GM12891 (cell line): ENCODE measurements at regions not wholly inside any gene's neighbourhood (a gene's known extent, or its start where the extent isn't known, plus 50 kb on each side); places are given as distances from the start of the nearest gene placed in this dataset.
"Not testable (repeated sequence)": the region's sequence is repeated elsewhere in the genome, so short reads cannot be mapped to it uniquely, and the experiment has no call there.

Experiments
- DNase-seq: peaks from one replicate; pipeline ENCODE4 v3.0.0; 2011; ENCODE audit warnings: low spot score; ENCODE audit not compliant: insufficient read length
- FAIRE-seq: peaks from 2 replicates; lab custom pipeline; 2011; peaks lifted over from hg19 to GRCh38; lab: Jason Lieb, UNC
- PAX5 ChIP-seq: IDR thresholded peaks from 2 replicates; pipeline ENCODE4 v1.6.1; 2011; ENCODE audit warnings: low read length, moderate library complexity, mild to moderate bottlenecking; ENCODE audit not compliant: insufficient read depth, severe bottlenecking
- POLR2A ChIP-seq: IDR thresholded peaks from 2 replicates; pipeline ENCODE4 v1.6.1; 2011; ENCODE audit warnings: low read depth, low read length, control low read depth
- POLR2AphosphoS5 ChIP-seq: IDR thresholded peaks from 2 replicates; pipeline ENCODE4 v1.6.1; 2011; ENCODE audit warnings: low read depth, low read length, control low read depth
- POU2F2 ChIP-seq: IDR thresholded peaks from 2 replicates; pipeline ENCODE4 v1.6.1; 2011; ENCODE audit warnings: low read depth, mild to moderate bottlenecking, control low read depth, low read length, moderate library complexity
- SPI1 ChIP-seq: IDR thresholded peaks from 2 replicates; pipeline ENCODE4 v1.6.1; 2011; ENCODE audit warnings: low read depth, low read length, control low read depth
- TAF1 ChIP-seq: IDR thresholded peaks from 2 replicates; pipeline ENCODE4 v1.6.1; 2011; ENCODE audit warnings: low read depth, low read length, control low read depth

DNA sequence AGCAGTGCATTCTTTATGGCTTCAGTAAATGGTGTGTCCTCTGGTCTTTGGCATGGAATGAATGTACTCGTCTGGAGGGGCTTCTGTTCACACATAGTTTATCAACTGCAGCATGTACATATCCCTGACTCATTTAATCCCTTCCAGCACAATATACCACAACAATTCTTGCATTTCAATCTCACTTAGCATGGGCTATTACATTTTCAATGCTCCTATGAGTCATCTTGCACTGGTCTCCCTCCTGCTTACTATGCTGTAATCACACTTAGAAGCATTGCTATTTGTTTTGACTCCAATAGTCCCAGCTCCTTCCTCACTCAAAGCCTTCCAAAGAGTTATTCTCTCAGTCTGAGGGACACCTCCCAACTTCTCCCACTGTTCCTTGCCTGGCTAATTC is 180.9 kb upstream of the NUDT10 start:
- TF ChIP-seq POLR2A (no peak), SPI1 (no peak), TAF1 (no peak), POU2F2 (no peak)
- FAIRE-seq (no peak), DNase-seq (no peak)

DNA sequence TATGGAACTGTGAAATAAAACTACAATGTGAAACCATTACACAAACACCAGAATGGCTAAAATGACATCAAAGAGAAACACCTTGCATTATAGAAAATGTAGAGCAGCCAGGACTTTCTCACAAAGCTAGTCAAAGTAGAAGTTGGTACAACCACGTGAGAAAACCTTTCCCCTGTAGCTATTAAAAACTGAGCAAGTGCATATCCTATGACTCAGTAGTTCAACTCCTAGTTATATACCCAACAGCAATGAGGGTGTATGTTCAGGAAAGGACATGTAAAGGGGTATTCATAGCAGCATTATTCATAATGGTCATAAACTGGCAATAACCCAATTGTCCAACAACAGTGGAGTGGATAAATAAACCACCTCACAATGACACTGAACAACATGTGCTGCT is 177.5 kb upstream of the NUDT10 start:
- FAIRE-seq (no peak), DNase-seq (no peak)
- TF ChIP-seq POLR2AphosphoS5 (no peak), TAF1 (no peak), POU2F2 (no peak), POLR2A (no peak), PAX5 (no peak), SPI1 (no peak)

DNA sequence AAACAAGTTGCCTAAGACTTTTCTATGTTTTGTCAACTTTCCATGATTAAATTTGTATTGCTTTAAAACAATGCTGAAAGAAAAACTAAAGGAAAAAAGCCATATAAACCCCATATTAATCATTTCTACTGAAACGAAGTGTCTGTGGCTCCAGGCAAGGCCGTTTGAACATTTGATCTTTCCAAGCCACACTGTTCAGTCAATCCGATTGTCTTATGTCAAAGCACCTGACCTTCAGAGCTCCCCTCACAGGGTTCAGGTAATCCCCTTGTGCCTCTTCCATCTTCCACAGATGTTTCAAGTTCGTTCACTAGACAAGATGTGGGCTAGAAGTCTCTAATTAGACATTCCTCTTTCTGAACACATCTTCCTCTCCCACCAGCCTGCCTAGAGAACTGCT is 177.1 kb upstream of the NUDT10 start:
- DNase-seq (no peak), FAIRE-seq (no peak)
- TF ChIP-seq SPI1, result no peak
- TF ChIP-seq POLR2A, result no peak
- TF ChIP-seq PAX5, result no peak
- TF ChIP-seq POLR2AphosphoS5, result no peak
- no peak for TF ChIP-seq POU2F2
- no peak for TF ChIP-seq TAF1

DNA sequence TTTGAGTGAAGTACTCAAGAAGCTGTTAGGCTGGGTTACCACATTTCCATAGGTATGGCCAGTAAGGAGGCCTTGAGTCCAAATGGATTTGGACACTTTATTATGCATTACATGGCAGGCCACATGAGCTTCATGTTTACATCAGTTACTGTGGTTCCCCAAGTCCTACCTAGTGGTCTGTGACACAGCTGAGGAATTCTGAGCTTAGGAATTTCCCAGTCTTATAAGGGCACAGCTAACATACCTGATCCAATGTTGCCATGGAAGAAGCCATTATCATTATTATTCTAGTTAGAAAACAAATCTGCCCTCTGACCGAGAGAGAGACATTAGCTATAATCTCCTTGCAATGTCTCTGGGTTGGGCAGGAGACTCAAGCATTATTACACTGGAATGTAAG is 174.4 kb upstream of the NUDT10 start:
- DNase-seq, result no peak
- no peak for TF ChIP-seq POU2F2
- TF ChIP-seq POLR2AphosphoS5, result no peak
- no peak for TF ChIP-seq SPI1
- TF ChIP-seq POLR2A, result no peak
- TF ChIP-seq TAF1, result no peak
- no peak for TF ChIP-seq PAX5
- no peak for FAIRE-seq

DNA sequence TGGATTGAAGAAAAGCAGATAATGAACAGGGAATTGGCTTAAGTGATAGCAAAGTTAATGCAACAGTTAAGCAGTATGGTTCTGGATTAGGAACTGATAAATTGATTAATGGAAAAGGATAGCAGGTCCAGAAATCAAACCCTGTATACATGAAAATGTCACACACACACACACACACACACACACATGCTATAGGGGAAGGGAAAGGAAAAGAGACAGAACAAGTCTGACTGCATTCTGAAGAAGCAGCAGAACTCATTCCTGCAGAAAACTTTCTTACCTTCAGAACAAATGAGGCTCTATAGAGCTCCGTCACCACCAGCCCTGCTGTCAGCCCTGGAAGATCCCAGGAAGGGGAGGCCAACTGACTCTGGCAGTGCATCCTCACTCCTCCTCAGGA is 173.2 kb upstream of the NUDT10 start:
- DNase-seq, FAIRE-seq: not testable (repeated sequence)

DNA sequence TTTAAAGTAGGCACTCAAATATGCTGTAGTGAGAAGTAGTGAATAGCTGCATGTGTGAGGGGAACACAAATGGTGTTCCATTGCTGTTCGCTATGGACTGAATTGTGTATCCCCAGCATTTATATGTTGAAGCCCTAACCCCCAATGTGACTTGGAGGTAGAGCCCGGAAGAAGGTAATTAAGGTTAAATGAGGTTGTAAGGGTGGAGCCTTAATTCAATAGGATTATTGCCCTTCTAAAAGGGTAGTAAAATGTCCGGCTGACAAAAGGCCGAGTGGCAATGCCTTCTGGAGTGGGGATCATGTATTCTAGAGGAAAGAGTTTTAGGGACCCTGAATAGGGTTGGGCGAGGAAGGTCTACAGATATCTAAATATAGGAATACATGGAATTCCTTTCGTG is 168.9 kb upstream of the NUDT10 start:
- FAIRE-seq (no peak), DNase-seq (no peak)
- TF ChIP-seq TAF1 (no peak), POLR2A (no peak), POU2F2 (no peak), SPI1 (no peak), POLR2AphosphoS5 (no peak), PAX5 (no peak)

DNA sequence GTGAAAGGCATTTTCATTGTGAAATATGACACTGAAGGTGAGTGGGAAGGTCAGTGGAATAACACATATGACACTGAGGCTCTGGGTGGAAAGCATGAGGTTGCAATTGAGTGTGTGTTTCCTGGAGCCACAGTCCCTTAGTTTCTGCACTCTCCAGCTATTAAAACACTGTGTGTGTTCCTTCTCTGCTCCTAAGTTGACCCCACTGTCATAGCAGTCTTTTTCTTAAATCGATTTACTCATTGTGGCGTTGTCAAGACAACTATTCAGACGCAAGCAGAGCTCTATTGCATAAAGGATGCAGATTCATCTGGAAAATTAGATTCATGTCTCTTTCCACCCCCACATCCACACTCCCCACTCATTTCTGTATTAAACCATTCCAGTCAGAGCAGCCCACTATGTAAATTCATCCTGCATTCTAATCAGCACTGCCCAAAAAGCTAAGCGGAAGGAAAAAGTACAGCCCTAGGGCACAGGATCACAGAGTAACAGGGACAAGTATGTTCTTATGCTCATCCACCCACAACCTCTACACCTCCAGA is 154.2 kb upstream of the NUDT10 start:
- not testable (repeated sequence) for FAIRE-seq, DNase-seq

DNA sequence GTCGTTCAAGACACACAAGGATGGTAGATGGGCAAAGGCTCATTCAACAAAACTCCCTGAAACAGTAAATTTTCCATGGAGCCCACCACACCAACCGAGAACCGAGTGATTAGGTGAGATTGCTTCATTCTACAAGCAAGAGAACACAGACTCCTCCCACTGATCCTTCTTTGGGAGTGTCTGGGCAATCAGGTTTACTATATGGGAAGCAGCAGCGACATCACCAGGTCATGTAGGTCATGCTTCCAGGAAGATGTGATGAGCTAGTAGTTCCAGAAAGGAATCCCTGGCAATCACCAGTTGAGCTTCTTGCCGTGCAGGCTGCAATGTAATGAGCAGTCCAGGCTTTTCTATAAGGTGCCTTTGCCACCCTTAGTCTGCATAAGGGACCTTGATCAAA is 152.8 kb upstream of the NUDT10 start:
- DNase-seq, FAIRE-seq: not testable (repeated sequence)

DNA sequence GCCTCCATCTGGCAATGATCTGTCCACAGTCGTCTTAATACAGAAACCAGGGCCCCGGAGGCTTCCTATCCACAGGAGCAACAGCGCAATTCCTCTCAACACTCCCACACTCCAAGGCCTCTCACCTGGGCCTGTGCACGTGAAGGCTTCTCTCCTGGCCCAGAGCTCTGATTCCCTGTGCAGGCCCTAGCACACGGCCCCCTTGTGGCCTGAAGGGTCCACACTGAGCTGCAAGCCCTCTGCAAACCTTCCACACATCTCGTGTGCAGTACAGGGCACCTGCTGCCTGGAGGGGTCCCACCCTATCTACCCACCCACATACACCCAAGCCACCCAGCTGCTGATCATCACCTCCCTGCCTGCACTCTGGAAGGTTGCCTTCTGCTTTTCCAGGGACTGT is 150.1 kb upstream of the NUDT10 start:
- no peak for FAIRE-seq
- no peak for DNase-seq
- TF ChIP-seq PAX5 (no peak), POLR2A (no peak), POU2F2 (no peak), TAF1 (no peak), SPI1 (no peak), POLR2AphosphoS5 (no peak)

DNA sequence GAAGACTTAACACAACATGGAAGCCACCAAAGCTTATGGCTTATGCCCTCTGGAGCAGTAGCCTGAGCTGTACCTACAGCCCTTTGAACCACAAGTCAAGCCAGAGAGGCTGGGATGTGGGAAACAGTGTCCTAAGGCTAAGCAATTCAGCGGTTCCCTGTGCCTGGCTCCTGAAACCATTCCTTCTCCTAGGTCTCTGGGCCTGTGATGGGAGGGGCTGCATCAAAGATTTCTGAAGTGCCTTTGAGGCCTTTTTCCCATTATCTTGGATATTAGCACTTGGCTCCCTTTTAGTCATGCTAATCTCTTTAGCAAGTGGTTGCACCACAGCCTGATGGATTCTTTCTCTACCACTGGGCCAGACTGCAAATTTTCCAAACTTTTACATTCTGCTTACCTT is 140.5 kb upstream of the NUDT10 start:
- DNase-seq (no peak), FAIRE-seq (no peak)
- TF ChIP-seq PAX5, result no peak
- no peak for TF ChIP-seq POLR2AphosphoS5
- TF ChIP-seq POU2F2, result no peak
- no peak for TF ChIP-seq SPI1
- TF ChIP-seq POLR2A, result no peak
- TF ChIP-seq TAF1, result no peak

DNA sequence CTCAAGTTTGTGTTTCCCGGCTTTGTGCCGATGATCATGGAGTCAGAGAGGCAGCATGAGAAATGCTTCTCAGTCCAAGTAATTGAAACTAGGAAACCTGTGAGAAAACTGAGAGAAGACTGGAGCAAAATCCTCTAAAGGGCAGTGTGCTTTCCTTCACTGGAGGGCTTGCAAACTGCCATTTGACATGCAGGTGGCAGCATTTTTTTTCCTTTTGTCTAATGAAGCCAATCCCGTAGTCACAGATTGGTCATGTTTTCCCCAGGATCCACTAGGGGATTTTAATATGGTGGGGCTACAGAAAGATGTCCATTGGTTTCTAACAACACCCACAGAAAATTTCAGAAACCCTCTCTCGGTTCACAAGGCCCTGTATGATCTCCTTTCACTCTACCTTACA is 117.4 kb upstream of the NUDT10 start:
- no peak for TF ChIP-seq PAX5
- no peak for TF ChIP-seq POLR2A
- TF ChIP-seq POLR2AphosphoS5, result no peak
- no peak for TF ChIP-seq TAF1
- no peak for TF ChIP-seq POU2F2
- no peak for TF ChIP-seq SPI1
- no peak for FAIRE-seq
- no peak for DNase-seq

DNA sequence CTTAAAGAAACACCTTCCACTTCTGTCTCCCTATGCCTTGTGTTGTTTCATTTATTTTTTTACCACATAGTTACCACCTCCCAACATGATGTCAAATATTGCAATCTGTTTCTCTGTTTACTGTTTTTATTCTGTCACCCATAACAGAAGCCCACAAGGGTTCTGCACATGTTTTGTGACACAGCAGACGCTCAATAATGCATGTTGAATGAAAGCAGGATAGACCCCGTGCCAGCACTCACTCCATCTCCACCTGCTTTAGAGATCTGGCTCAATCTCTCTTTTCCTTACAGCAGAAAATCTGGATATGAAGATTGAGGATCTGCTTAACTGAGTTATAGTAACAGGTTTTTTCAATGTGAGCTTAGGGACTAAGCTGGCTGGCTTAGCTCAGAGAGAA is 116.8 kb upstream of the NUDT10 start:
- no peak for DNase-seq
- no peak for TF ChIP-seq POLR2A
- TF ChIP-seq POLR2AphosphoS5, result no peak
- no peak for TF ChIP-seq PAX5
- TF ChIP-seq POU2F2, result no peak
- no peak for TF ChIP-seq SPI1
- no peak for TF ChIP-seq TAF1
- no peak for FAIRE-seq
